Cardiac septum (tissue), 1 donor: ENCODE measurements at regions not wholly inside any gene's neighbourhood (a gene's known extent, or its start where the extent isn't known, plus 50 kb on each side); places are given as distances from the start of the nearest gene placed in this dataset.

ENCODE experiments used
- DNase-seq: peaks from one replicate; pipeline ENCODE4 v3.0.0-alpha.2; 2020; ENCODE audit warnings: low spot score
- intact Hi-C: fragments of 100-400 bp; cut with DNase I; formaldehyde crosslinking; loops from one replicate; pipeline ENCODE4 v1.14.0; 2022
- donor health status: DM: no; HTN: no; CAD: no.

DNA sequence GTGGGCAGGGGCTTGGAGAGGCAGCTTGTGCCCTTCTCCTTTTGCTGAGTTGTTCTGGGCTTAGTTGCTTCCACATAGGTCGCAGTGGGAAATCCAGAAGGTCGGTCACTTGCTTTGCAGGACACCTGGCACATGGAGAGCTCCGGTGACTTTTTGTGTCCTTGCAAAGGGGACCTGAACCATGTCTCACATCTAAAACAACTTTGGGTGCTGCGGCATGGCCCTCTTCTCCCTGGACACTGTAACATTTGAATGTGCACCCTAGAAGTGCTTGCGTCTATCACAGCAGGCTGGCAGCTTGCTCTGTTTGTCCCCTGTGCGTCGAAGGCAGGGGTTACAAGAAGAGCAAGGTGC is 189.9 kb upstream of the TWIST2 start:
- DNase-seq: no peak
- intact Hi-C loops: no loop called here

DNA sequence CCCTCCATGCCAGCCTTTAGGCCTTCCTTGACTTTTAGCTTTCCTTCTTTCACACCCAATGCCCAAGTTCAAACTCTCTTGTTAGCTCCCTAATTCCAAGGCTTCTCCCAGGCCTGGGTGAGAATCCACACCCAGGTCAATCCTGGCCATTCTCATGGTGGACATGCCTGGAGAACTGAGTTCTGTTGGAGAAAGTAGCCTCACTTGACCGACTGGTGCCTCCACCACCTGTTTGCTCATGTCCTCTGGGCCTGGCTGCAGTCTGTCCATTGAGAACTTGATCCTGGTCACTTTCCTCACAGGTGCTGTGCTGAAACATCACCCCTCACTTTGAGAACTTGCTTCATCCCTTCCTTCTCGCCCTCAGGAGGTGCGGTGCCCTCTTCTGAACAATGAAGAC is 189.1 kb upstream of the TWIST2 start:
- intact Hi-C loops: no loop called here

DNA sequence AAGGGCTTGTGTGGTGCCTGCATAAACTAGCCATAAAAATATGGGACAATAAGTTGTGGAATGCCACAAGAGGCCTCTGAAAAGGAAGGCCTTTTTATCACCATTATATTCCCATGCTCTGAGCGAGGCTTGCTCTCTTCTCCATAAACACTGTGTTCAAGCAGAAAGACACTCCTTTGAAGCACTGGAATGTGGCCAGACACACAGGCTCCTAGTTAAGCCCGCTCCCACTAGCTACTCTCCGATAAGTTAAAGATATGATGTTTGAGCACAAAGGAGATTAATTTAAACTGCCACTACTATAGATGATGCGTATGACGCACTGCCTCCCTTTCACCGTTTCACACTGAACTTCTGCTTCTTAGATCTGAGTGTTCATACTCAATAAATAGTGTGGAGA is 188.7 kb upstream of the TWIST2 start:
- DNase-seq: no peak
- intact Hi-C loops: no loop called here

More for the DNA sequence above, 189.1 kb upstream of the TWIST2 start:
- no peak for DNase-seq

DNA sequence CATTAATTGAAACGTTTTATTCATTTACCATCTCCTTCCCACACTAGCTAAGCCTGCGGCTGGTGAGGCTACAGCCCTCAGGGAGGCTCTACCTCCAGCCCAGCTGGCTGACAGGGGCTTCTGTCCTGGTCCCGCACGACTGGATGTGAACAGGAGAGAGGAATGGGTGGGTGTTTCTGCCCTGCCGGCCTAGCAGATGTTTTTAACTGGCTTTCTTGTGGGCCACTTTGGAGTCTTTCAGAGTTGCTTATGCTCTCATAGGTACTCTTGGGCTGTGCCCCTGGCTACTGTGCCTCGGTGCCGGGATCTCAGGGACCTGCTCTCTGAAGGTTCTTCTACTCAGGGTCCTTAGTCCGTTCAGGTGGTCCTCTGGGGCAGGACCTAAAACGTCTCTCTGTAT is 184.3 kb upstream of the TWIST2 start:
- intact Hi-C loops: no loop called here
- no peak for DNase-seq

DNA sequence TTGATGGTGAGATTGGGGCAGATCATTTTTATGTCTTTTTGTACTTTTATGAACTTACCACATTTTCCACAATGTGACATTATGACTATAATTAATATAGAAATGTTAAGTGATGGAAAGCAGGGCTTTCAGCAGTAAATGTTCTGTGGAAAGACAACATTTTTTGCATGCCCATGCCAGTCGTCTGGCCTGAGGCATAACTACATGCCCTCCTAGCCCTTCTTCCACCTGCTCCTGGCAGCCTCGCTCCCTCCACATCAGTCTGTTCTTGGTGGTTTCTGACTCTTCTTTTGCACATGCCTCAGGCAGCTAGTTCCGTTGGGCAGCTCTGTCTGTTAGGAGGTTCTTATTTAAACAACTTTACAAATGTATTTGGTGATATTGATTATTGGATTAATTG is 182.0 kb upstream of the TWIST2 start:
- intact Hi-C loops: no loop called here
- DNase-seq: no peak

DNA sequence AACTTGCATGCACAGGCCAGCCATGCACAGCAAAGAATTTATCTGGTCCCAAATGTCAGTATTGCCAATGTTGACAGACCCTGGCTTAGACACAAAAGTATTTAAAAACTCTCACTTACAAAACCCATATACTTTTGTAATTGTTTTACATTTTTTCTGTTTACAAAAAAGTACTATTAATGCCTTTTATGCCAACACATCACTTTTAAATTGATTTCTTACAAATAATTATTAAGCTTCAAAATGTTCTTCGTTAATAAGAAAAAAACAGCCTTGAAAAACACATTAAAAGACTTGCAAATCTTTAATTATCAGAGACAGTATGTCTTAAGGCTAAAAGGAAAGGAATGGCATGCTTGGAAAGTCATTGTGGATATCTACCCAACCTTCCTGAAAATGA is 181.3 kb upstream of the TWIST2 start:
- intact Hi-C loops: no loop called here

DNA sequence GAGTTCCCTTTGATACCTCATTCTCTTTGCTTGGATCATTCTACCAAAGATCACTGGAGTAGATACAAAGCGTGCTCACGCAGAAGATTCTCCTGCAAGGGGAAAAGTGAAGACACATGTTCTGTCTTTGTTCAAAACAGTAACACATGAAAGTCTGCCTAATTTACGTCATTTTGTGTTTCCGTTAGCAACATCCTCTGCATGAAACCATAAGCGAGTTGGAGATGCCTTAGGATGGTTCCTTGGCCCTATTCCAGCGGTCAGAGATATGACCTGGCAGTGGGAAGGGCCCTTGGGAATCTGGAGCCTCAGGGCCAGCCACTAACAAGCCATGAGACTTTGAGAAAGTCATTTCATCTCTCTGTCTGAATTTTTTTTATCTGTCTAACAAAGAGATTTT is 180.9 kb upstream of the TWIST2 start:
- intact Hi-C loops: no loop called here
- DNase-seq: no peak

More for the DNA sequence above, 181.3 kb upstream of the TWIST2 start:
- no peak for DNase-seq

DNA sequence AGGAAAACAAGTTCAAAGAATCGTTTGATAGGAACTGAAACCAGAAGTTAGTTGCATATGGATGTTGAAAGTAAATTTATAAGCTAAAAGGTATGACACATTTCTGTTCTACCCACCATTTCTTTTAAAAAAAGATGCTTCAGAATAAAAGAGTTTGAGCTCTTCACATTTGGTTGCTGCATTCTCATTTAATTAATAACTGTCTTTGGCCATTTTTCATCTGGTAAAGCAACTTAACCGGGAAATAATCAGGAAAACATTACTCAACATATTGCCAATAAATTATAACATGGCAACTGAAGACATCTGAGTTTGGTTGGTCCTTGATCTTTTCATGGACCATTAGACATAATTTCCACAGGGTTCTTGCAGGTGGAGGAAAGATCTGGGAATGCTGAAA is 180.2 kb upstream of the TWIST2 start:
- DNase-seq: no peak
- intact Hi-C loops: no loop called here

DNA sequence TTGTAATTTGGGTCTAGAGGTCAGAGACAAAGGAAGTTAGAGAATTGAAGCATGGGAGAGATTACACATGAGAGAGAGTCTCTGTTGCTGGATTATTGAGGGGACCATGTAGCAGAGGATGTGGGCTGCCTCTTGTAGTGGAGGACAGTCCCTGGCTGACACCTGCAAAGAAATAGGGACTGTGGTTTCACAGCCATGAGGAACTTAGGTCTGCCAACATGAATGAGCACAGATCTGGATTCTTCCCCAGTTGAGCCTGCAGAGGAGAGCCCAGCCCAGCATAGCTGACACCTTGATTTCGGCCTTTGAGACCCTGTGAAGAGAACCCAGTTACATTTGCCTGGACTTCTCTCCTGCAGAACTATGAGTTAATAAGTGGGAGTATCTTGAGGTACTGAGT is 179.5 kb upstream of the TWIST2 start:
- intact Hi-C loops: no loop called here
- DNase-seq: no peak

DNA sequence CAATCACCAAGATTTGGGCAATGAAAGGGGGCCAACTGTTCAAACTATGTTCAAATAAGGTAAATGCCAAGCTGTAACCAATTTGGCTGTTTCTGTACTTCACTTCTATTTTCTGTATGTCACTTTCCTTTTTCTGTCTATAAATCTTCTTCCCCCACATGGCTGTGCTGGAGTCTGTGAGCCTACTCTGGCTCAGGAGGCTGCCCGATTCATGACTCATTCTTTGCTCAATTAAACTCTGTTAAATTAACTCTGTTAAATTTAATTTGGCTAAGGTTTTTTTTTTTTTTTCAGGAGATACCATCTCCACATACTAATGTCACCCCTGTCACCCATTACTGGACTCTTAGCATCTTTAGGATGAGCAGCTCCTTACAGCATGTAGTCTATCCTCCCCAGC is 178.8 kb upstream of the TWIST2 start:
- intact Hi-C loops: no loop called here
- DNase-seq: no peak

DNA sequence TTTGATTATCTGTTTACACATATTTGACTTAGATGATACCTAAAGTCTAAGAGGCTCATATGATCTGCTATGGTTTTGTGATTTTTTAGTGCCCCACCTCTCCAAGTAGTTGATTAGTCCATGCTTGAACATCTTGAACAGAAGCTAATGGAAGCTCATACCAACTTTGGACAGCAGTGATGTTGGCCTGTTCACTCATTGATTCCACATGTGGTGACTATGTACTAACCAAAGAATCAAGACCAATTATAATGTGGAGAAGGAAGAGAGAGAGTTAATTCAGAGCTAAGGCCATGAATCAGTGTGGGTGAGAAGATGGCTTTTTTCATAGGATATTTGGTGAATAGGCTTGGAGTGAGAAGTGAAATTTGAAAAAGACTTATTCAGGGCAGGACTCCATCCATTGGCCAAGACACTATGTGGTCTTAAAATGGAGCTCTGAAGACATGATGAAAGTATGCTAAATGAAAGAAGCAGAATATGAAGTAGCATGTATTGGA is 178.3 kb upstream of the TWIST2 start:
- no peak for DNase-seq
- intact Hi-C loops: no loop called here

DNA sequence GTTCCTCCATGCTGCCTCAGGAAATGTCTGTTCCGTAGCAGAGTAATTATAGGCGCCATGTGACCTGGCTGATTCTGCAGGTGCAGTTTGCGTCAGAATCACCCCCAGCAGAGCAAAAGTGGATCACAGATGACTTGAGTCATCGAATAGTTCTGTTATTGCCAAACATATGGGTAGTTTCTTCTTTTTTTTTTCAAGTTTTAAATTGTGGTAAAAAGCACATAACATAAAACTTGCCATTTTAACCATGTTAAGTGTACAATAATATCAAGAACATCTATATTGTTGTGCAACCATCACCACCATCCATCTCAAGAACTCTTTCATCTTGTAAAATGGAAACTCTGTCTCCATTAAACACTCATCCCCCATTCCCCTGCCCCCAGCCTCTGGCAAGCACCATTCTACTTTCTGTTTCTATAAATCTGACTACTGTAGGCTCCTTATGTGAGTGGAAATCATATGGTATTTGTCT is 177.7 kb upstream of the TWIST2 start:
- no peak for DNase-seq
- intact Hi-C loops: no loop called here

DNA sequence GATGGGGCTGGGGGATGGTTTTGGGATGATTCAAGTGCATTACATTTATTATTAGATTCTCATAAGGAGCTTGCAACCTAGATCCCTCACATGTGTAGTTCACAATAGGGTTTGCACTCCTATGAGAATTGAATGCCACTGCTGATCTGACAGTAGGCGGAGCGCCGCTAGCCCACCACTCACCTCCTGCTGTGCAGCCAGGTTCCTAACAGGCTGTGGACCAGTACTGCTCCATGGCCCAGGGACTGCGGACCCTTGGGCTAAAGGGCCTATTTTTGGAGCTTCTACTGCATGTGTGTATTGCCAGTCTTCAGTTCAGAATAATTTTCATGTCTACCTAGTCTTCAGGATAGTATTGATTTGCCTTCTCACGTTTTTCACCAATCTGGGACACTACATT is 165.3 kb upstream of the TWIST2 start:
- DNase-seq: peak; percentile 56
- intact Hi-C loops: no loop called here

DNA sequence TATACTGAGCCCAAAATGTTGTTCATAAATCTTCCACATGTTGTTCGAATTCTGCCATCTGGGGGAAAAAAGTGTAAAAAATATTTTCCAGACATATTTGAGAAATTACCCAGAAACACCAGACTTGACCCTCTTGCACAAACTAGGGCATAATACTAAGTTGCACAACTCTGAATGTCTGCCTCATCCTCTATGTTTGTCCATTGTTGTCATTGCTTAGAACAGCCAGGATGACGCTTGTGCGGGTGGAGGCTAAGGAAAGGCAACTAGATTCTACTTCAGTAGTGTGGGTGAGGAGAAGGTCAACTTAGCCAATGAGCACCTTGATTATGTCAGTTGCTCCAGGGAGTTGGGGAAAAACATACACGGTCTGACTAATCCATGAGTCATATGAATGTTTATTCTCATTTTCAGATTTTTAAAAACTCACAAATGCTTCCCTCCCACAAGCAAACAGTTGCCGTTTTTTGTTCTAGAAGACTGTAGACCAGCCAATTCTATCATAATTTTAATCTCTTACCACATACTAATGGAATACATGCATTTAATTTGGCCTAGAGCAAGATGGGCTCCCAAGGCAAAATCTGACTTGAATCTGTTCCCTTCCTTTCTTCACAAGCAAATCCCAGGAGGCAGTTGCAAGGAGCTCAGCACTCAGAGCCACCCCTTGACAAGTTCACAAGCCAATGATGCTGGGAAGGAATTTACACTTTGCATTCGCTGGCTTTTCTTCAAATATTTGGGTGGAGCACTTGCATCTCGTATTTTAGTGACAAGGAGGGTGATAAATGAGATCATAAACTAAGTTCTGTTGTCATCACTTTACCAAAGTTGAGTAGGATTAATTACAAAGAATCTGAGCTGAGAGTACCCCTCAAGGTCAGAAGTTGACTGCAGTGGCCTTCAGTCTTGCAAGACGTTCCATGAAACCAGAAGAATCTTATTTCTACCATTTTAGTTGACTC is 163.2 kb upstream of the TWIST2 start:
- DNase-seq: no peak

DNA sequence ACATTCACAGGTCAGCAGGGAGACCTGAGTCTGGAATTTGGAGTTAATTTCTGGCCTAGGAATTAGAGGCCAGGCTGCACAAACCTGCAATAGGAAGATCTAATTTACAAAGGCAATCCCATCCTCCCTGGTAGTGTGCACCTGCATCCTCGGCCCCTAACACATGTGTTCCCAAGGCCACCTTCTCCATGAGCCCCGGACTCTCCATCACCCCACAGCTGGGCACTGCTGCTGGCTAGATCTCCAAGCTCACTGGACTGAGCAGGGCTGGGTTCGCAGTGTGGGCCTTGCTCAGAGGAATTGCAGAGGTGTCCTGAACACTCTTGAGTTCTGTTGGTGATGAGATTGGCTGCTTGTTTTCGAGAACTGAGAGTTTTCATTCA is 162.6 kb upstream of the TWIST2 start:
- intact Hi-C loops: no loop called here

More for the DNA sequence above, 163.2 kb upstream of the TWIST2 start:
- intact Hi-C loops: no loop called here

DNA sequence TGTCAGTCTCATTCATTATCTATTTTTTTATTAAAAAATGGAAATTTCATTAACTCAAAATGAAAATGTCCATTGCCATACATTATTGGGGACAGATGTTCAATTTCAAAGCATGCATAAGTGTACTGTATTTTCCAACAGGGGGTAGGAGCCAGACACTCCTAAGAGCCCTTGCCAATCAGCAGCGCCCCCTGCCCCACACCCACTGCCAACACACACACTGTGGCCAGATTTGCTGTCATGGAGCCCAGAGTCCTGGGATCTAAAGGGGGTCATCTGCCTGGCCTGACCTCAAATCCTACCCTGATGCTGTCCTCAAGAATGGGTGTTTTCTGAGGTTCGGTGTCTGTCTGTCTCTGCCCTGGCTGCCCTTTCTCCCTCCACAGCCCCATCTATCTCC is 162.2 kb upstream of the TWIST2 start:
- intact Hi-C loops: no loop called here

More for the DNA sequence above, 162.6 kb upstream of the TWIST2 start:
- no peak for DNase-seq

DNA sequence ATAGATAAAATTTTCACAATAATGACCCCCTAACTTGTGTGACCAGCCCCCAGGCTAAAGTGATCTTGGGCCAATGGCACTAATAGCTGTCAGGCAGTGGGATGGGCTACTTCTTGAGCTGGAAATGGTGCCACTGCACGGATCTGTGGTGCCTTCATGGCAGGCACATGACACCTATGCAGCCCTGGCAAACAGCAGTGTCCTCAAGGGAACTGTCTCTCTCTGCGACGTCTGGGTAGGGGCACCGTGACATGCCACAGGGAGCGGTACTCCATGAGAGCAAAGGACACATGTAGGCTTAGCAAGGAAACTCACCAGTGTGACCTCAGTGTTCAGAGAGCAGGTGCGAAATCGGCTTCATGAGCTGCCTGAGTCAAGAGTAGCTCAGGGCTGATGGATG is 161.7 kb upstream of the TWIST2 start:
- DNase-seq: no peak
- intact Hi-C loops: no loop called here

More for the DNA sequence above, 162.2 kb upstream of the TWIST2 start:
- no peak for DNase-seq

DNA sequence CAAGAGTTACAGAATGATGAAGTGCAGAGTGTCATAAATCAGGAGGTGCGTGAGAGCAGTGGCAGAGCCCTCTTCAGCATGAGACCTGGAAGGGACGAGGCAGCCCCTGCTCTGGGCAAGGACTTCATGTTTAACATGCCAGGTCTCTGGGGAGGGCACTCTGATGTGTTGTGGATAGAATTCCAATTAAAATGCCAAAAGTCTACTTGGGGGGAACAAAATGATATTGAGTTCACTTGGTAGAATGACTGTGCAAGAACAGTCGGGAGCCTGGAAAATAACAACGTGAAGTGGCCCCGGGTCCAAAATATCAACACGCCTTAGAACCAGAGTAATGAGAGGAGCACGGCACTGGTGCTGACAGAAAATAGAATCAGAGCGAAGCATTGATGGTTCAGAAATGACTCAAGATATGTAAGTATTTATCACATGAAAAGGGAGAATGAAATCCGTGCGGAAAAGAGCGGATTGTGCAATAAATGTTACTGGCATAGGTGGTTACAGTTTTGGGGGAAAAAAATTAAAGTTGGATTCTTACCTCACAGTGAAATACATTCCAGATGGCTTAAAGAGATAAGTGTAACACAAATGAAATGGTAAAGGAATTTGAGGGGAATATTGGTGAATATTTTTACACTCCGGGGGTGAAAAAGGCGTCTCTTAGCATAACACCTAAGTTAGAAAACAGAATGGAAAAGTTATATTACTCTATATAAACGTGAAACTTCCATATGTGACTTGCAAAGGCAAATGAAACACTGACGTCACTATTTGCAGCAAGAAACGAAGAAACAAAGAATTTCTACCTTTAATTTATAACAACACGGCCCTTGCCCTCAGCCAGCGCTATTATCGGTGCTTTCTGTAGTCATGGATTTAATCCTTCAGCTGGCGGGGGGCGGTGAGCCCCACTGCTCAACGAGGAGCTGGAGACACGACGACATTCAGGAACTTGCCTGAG is 159.4 kb upstream of the TWIST2 start:
- intact Hi-C loops: no loop called here
- no peak for DNase-seq

DNA sequence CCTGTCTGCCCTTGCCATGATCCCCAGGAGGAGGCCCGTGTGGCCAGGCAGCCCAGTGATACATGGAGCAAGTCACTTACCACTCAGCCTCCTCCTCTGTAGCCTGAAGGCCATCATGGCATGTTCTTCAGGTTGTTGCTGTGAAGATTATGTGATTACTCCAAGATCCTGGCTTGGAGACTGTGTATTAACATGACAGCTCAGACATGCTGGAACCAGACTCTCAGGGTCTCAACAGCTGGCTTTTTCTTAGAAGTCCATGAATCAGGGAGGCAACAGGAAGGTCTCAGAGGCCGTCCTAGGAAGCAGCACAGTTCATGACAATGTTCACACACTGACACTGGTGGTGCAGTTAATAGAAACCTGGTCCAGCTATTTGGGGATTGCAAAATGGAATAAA is 158.6 kb upstream of the TWIST2 start:
- DNase-seq: no peak
- intact Hi-C loops: no loop called here

DNA sequence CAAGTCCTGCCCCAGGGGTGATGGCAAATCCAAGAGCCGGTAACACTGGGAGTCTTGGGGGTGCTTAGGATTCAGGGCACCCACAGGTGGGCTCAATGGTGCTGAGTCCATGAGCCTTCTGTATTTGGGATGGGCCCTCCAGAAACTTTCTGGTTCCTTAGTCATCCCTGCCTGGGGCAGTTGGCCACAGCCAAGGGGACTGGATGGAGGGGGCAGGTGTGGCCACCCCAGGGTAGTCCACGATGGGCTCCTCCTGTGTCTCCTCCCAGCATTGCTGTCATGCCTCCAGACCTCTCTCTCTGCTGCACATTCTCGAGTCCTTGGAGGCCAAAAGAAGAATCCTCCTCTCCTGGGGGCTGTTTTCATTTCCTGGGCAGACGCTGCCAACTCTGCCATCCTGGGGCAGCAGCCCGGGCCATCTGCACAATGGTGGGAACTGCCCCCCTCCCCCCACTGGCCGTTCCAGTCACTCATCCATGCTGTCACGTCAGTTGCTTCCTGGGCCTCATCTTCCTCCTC is 158.0 kb upstream of the TWIST2 start:
- DNase-seq: no peak
- intact Hi-C loops: no loop called here
